ENCODE measurements at regions not wholly inside any gene's neighbourhood (a gene's known extent, or its start where the extent isn't known, plus 50 kb on each side); places are given as distances from the start of the nearest gene placed in this dataset.

DNA sequence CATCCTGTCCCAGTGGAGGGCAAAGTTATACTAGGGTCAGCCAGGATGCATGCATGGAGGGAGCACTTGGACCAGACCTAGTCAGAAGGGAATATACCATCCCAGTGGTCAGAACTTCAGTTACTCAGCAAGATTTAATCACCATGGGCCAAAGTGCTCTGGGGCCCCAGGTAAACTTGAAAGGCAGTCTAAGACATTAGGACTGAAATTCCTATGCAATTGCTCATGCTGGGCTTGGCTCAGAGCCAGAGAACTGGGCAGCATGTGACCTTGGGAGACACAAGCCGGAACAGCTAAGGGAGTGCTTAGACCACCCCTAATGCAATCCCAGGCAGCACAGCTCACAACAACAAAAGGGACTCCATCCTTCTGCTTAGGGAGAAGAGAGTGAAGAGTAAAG, 401.3 kb downstream of the KCNJ3 start:
- DNase-seq (ENCODE audit: low read depth): peak; percentile 60
- H3K36me3 ChIP-seq (ENCODE audit: control insufficient read depth, insufficient read depth, low read length): no peaks in the 10 kb centered on the region
- H3K4me3 ChIP-seq (ENCODE audit: low read depth, low read length): no peak overlapping the region
- H3K27me3 ChIP-seq (ENCODE audit: control insufficient read depth, insufficient read depth, low read length): no peaks in the 10 kb centered on the region
- TF ChIP-seq, protein P1, sequence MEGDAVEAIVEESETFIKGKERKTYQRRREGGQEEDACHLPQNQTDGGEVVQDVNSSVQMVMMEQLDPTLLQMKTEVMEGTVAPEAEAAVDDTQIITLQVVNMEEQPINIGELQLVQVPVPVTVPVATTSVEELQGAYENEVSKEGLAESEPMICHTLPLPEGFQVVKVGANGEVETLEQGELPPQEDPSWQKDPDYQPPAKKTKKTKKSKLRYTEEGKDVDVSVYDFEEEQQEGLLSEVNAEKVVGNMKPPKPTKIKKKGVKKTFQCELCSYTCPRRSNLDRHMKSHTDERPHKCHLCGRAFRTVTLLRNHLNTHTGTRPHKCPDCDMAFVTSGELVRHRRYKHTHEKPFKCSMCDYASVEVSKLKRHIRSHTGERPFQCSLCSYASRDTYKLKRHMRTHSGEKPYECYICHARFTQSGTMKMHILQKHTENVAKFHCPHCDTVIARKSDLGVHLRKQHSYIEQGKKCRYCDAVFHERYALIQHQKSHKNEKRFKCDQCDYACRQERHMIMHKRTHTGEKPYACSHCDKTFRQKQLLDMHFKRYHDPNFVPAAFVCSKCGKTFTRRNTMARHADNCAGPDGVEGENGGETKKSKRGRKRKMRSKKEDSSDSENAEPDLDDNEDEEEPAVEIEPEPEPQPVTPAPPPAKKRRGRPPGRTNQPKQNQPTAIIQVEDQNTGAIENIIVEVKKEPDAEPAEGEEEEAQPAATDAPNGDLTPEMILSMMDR (IDR thresholded peaks at IDR 0.05; ENCODE audit: insufficient read depth, low read length, poor library complexity, severe bottlenecking): no peak

DNA sequence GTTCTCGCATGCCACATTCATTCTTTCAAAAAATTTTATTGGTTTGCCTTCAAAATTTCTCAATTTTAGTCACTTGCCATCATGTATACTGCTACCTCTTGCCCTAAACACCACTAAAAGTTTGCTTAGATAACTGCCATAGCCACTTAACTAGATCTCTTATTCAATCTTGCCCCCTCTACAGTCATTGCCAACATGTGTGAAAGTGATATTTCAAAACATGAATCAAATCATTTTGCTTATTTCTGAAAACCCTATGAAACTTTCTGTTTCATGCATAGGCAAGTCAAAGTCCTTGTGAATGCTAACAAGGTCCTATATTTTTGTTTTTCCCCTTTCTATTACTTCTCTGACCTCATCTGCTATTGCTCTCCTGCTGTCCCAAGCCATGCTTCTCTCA, 397.1 kb downstream of the KCNJ3 start:
- Histone ChIP-seq H3K4me3 (ENCODE audit: low read depth, low read length) (no peak overlapping the region), H3K36me3 (ENCODE audit: control insufficient read depth, insufficient read depth, low read length) (no peaks in the 10 kb centered on the region), H3K27me3 (ENCODE audit: control insufficient read depth, insufficient read depth, low read length) (no peaks in the 10 kb centered on the region)
- no peak for DNase-seq (ENCODE audit: low read depth)
- TF ChIP-seq, protein P1 (IDR thresholded peaks at IDR 0.05; ENCODE audit: insufficient read depth, low read length, poor library complexity, severe bottlenecking): no peak

DNA sequence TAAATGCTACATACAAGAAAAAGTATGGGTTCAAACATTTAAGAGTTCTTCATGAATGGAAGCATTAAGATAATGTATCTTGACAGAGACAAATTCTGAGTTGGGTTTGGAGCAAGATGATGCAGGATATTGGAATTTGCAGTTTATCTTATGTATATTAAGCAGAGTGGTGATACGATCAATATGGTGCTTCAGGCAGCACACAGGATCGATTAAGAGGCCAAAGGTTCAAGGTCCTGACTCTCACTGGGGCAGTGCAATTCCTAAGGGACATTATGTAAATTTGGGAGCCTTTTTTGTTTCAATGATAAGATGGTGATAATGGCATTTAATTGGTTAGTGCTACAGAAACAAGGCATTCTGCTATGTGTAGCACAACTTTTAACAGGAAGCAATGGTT, 381.9 kb downstream of the KCNJ3 start:
- DNase-seq (ENCODE audit: low read depth): no peak
- TF ChIP-seq, protein P1 (IDR thresholded peaks at IDR 0.05; ENCODE audit: insufficient read depth, low read length, poor library complexity, severe bottlenecking): no peak
- no peaks in the 10 kb centered on the region for H3K27me3 ChIP-seq (ENCODE audit: control insufficient read depth, insufficient read depth, low read length)
- no peak overlapping the region for H3K4me3 ChIP-seq (ENCODE audit: low read depth, low read length)
- no peaks in the 10 kb centered on the region for H3K36me3 ChIP-seq (ENCODE audit: control insufficient read depth, insufficient read depth, low read length)

DNA sequence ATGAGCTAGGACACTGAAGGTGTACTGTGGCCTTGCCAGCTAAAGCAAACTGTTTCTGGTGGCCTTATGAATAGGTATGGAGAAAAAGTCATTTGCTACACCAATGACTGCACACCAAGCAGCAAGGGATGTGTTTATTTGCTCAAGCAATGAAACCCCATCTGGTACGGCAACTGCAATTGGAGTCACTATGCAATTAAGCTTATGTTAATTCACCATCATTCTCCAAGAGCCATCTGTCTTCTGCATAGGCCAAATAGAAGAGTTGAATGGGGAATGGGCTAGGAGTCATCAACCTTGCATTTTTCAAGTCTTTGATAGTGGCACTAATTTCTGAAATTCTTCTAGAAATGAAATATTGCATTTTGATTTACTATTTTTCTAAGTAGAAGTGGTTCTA, 372.0 kb downstream of the KCNJ3 start:
- TF ChIP-seq, protein P1 (IDR thresholded peaks at IDR 0.05; ENCODE audit: insufficient read depth, low read length, poor library complexity, severe bottlenecking): no peak

DNA sequence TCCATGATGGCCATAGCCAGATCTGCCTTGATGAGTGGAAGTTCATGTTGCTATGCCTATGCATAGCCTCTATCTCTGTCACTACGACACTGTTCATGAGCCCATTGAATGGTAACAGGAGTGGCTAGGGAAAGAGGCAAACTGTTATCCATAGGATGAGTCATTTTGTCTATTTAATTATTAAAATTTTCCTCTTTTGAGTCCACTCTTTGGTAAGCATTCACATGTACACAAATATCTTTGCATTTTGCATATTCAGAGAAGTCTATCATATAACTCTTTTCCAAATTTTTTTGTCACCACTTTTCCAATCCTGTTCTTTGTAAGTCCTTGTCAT, 364.4 kb downstream of the KCNJ3 start:
- DNase-seq (ENCODE audit: low read depth): no peak
- H3K4me3 ChIP-seq (ENCODE audit: low read depth, low read length): no peak overlapping the region
- TF ChIP-seq, protein P1 (IDR thresholded peaks at IDR 0.05; ENCODE audit: insufficient read depth, low read length, poor library complexity, severe bottlenecking): no peak
- no peaks in the 10 kb centered on the region for H3K27me3 ChIP-seq (ENCODE audit: control insufficient read depth, insufficient read depth, low read length)
- no peaks in the 10 kb centered on the region for H3K36me3 ChIP-seq (ENCODE audit: control insufficient read depth, insufficient read depth, low read length)

More for the DNA sequence above, 372.0 kb downstream of the KCNJ3 start:
- no peaks in the 10 kb centered on the region for H3K36me3 ChIP-seq (ENCODE audit: control insufficient read depth, insufficient read depth, low read length)
- no peak for DNase-seq (ENCODE audit: low read depth)
- H3K4me3 ChIP-seq (ENCODE audit: low read depth, low read length): no peak overlapping the region
- H3K27me3 ChIP-seq (ENCODE audit: control insufficient read depth, insufficient read depth, low read length): no peaks in the 10 kb centered on the region

DNA sequence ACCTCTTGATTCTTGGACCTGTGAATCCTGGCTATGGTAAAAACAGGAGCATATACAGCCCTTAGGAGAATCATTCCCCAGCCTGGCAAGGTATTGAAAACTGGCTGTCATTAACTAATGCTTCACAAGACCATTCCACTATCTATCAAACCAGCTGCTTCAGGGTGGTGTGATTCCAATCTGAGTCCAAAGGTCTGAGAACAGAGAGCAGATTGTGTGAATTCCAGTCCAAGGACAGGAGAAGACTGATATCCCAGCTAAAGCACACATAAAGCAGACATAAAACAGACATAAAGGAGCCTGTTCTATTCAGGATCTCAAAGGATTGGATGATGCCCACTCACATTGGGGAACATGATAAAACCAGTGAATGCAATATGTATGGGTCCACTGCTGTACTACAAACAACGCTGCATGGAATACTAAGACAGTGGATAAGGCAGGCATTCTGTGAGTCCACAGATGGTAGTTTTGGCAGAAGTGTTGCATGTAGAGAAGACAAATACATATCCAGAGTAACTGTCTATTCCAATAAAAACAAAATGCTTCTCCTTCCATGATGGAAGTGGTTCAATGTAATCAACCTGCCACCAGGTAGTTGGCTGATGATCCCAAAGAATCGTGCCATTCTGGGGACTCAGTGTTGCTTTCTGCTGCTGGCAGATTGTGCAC, 363.9 kb downstream of the KCNJ3 start:
- TF ChIP-seq, protein P1 (IDR thresholded peaks at IDR 0.05; ENCODE audit: insufficient read depth, low read length, poor library complexity, severe bottlenecking): no peak
- no peaks in the 10 kb centered on the region for H3K27me3 ChIP-seq (ENCODE audit: control insufficient read depth, insufficient read depth, low read length)
- H3K4me3 ChIP-seq (ENCODE audit: low read depth, low read length): no peak overlapping the region
- H3K36me3 ChIP-seq (ENCODE audit: control insufficient read depth, insufficient read depth, low read length): no peaks in the 10 kb centered on the region
- DNase-seq (ENCODE audit: low read depth): no peak
